HepG2 (cell line): ENCODE measurements at regions not wholly inside any gene's neighbourhood (a gene's known extent, or its start where the extent isn't known, plus 50 kb on each side); places are given as distances from the start of the nearest gene placed in this dataset.

ENCODE experiments used
- GATAD1 ChIP-seq: IDR thresholded peaks from 2 replicates; pipeline ENCODE4 v1.6.1; 2016; ENCODE audit warnings: missing genetic modification reagents, missing compliant biosample characterization
- ZSCAN12 ChIP-seq: sonication (generic); formaldehyde crosslinking; IDR thresholded peaks from 2 replicates; pipeline ENCODE4 v1.9.0; 2021; ENCODE audit warnings: mild to moderate bottlenecking, missing genetic modification reagents
- small RNA-seq, 3 experiments: library from RNA; depleted of rRNA; stranded (forward); fragments of <200 nt; gene quantifications; one replicate each; pipeline ENCODE3, GENCODE V24; 2012; ENCODE audit warnings: low read depth in 2 of 3, low replicate concordance in 1 of 3; ENCODE audit not compliant: insufficient read length in 3 of 3, insufficient read depth in 2 of 3
- TF ChIP-seq, protein P1 (sequence below): sonication (generic); formaldehyde crosslinking; IDR thresholded peaks from 2 replicates; pipeline ENCODE4 v1.8.0; 2022; ENCODE audit warnings: mild to moderate bottlenecking, missing genetic modification reagents, moderate library complexity
- TF ChIP-seq, protein P2 (sequence below): sonication (generic); formaldehyde crosslinking; IDR thresholded peaks from 2 replicates; pipeline ENCODE4 v1.8.1; 2023; ENCODE audit warnings: missing genetic modification reagents, inconsistent platforms, borderline replicate concordance

GRCh38 chrX:3768881-3769280 is 55.4 kb upstream of the PRKX start (continued):
- TF ChIP-seq, protein P1, sequence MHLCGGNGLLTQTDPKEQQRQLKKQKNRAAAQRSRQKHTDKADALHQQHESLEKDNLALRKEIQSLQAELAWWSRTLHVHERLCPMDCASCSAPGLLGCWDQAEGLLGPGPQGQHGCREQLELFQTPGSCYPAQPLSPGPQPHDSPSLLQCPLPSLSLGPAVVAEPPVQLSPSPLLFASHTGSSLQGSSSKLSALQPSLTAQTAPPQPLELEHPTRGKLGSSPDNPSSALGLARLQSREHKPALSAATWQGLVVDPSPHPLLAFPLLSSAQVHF (CRISPR knock-in tag), result no peak
- TF ChIP-seq GATAD1 (CRISPR knock-in tag) (no peak), ZSCAN12 (CRISPR knock-in tag) (no peak)
- TF ChIP-seq, protein P2, sequence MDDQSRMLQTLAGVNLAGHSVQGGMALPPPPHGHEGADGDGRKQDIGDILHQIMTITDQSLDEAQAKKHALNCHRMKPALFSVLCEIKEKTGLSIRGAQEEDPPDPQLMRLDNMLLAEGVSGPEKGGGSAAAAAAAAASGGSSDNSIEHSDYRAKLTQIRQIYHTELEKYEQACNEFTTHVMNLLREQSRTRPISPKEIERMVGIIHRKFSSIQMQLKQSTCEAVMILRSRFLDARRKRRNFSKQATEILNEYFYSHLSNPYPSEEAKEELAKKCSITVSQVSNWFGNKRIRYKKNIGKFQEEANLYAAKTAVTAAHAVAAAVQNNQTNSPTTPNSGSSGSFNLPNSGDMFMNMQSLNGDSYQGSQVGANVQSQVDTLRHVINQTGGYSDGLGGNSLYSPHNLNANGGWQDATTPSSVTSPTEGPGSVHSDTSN (CRISPR knock-in tag), result no peak

Small RNA genes in the stretch of these regions (small RNA-seq; reads per million reads assigned to genes)
- 0 reads per million in 3 experiments for gene RF00401
